HEK293 (cell line): ENCODE measurements at regions not wholly inside any gene's neighbourhood (a gene's known extent, or its start where the extent isn't known, plus 50 kb on each side); places are given as distances from the start of the nearest gene placed in this dataset.

Experiments
- ZNF112 ChIP-seq: fragments of 450-650 bp; formaldehyde crosslinking; IDR thresholded peaks from 2 replicates; pipeline ENCODE4 v1.5.0; 2017; ENCODE audit warnings: missing biosample characterization, missing genetic modification characterization
- ZNF24 ChIP-seq: fragments of 450-650 bp; formaldehyde crosslinking; IDR thresholded peaks from 2 replicates; pipeline ENCODE4 v1.5.1; 2016; ENCODE audit warnings: missing biosample characterization, missing genetic modification characterization
- ZSCAN23 ChIP-seq: fragments of 450-650 bp; formaldehyde crosslinking; IDR thresholded peaks from 2 replicates; pipeline ENCODE4 v1.5.1; 2016; ENCODE audit warnings: missing biosample characterization, missing genetic modification characterization
- TF ChIP-seq, protein P1 (sequence below): fragments of 450-650 bp; formaldehyde crosslinking; IDR thresholded peaks from 2 replicates; pipeline ENCODE4 v1.5.1; 2016; ENCODE audit warnings: missing biosample characterization, missing genetic modification characterization
- TF ChIP-seq, protein P2 (sequence below): fragments of 450-650 bp; formaldehyde crosslinking; IDR thresholded peaks from 2 replicates; pipeline ENCODE4 v1.5.1; 2016; ENCODE audit warnings: missing biosample characterization, missing genetic modification characterization
- TF ChIP-seq, protein P3 (sequence below): fragments of 450-650 bp; formaldehyde crosslinking; IDR thresholded peaks from 2 replicates; pipeline ENCODE4 v1.5.1; 2016; ENCODE audit warnings: missing biosample characterization, missing genetic modification characterization

DNA sequence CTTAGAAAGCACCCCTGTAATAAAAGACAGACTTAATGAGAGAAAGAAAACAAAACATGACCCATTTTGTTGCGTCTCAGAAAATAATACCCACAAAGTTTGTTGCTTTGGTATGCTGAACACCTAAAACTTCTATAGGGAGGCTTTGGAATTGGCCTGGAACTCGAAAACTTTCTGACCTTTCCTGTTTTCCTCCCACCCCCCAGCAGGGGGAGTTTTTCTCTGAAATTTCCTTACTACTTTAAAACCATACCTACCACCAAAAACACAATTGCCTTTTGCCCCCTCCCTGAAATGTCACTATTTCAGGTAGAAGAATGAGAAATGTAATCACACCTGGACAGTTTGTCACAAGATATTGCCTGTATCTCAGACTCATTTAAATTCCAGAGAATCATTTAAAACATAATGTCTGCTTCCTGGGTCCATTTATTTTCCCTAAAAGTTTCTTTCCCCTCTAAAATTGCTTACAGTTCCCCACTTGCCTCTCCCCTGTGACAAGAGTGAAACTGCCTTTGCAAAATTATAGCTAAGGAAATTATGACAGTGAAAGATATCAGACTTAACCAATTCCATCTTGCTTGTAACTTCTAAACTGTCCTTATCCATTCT lies 2700.2 kb downstream of the PCDH9 start:
- TF ChIP-seq ZNF24 (tag by site-specific recombination) (no peak), ZNF112 (tag by site-specific recombination) (no peak), ZSCAN23 (tag by site-specific recombination) (no peak)
- TF ChIP-seq, protein P1, sequence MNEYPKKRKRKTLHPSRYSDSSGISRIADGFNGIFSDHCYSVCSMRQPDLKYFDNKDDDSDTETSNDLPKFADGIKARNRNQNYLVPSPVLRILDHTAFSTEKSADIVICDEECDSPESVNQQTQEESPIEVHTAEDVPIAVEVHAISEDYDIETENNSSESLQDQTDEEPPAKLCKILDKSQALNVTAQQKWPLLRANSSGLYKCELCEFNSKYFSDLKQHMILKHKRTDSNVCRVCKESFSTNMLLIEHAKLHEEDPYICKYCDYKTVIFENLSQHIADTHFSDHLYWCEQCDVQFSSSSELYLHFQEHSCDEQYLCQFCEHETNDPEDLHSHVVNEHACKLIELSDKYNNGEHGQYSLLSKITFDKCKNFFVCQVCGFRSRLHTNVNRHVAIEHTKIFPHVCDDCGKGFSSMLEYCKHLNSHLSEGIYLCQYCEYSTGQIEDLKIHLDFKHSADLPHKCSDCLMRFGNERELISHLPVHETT, result no peak
- TF ChIP-seq, protein P2, sequence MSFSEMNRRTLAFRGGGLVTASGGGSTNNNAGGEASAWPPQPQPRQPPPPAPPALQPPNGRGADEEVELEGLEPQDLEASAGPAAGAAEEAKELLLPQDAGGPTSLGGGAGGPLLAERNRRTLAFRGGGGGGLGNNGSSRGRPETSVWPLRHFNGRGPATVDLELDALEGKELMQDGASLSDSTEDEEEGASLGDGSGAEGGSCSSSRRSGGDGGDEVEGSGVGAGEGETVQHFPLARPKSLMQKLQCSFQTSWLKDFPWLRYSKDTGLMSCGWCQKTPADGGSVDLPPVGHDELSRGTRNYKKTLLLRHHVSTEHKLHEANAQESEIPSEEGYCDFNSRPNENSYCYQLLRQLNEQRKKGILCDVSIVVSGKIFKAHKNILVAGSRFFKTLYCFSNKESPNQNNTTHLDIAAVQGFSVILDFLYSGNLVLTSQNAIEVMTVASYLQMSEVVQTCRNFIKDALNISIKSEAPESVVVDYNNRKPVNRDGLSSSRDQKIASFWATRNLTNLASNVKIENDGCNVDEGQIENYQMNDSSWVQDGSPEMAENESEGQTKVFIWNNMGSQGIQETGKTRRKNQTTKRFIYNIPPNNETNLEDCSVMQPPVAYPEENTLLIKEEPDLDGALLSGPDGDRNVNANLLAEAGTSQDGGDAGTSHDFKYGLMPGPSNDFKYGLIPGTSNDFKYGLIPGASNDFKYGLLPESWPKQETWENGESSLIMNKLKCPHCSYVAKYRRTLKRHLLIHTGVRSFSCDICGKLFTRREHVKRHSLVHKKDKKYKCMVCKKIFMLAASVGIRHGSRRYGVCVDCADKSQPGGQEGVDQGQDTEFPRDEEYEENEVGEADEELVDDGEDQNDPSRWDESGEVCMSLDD (tag by site-specific recombination), result no peak
- TF ChIP-seq, protein P3, sequence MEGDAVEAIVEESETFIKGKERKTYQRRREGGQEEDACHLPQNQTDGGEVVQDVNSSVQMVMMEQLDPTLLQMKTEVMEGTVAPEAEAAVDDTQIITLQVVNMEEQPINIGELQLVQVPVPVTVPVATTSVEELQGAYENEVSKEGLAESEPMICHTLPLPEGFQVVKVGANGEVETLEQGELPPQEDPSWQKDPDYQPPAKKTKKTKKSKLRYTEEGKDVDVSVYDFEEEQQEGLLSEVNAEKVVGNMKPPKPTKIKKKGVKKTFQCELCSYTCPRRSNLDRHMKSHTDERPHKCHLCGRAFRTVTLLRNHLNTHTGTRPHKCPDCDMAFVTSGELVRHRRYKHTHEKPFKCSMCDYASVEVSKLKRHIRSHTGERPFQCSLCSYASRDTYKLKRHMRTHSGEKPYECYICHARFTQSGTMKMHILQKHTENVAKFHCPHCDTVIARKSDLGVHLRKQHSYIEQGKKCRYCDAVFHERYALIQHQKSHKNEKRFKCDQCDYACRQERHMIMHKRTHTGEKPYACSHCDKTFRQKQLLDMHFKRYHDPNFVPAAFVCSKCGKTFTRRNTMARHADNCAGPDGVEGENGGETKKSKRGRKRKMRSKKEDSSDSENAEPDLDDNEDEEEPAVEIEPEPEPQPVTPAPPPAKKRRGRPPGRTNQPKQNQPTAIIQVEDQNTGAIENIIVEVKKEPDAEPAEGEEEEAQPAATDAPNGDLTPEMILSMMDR, result no peak
